ENCODE measurements at regions not wholly inside any gene's neighbourhood (a gene's known extent, or its start where the extent isn't known, plus 50 kb on each side); places are given as distances from the start of the nearest gene placed in this dataset.

GRCh38 chr6:74222768-74223333, 526.8 kb downstream of the CD109 start:
- TF ChIP-seq SIN3A (IDR thresholded peaks at IDR 0.05; ENCODE audit: borderline replicate concordance, insufficient read depth, low read length) (no peak), FOXP2 (optimal IDR thresholded peaks at IDR 0.05; ENCODE audit: borderline replicate concordance, extremely low read depth, extremely low read length, insufficient read depth) (no peak)

GRCh38 chr6:74213995-74214394, 518.0 kb downstream of the CD109 start:
- no peak for TF ChIP-seq POLR2AphosphoS5 (IDR thresholded peaks at IDR 0.05; ENCODE audit: low read depth, low read length)
- TF ChIP-seq FOXP2 (optimal IDR thresholded peaks at IDR 0.05; ENCODE audit: borderline replicate concordance, extremely low read depth, extremely low read length, insufficient read depth): no peak
- no peak for TF ChIP-seq REST (IDR thresholded peaks at IDR 0.05; ENCODE audit: insufficient read depth in 1 of 2, low read depth in 2 of 2, low read length in 2 of 2)
- no peak for TF ChIP-seq TAF1 (IDR thresholded peaks at IDR 0.05; ENCODE audit: borderline replicate concordance, insufficient read depth, low read length)
- no peak for TF ChIP-seq SIN3A (IDR thresholded peaks at IDR 0.05; ENCODE audit: borderline replicate concordance, insufficient read depth, low read length)

GRCh38 chr6:74208239-74208638, 512.2 kb downstream of the CD109 start:
- no peak for TF ChIP-seq SIN3A (IDR thresholded peaks at IDR 0.05; ENCODE audit: borderline replicate concordance, insufficient read depth, low read length)
- TF ChIP-seq POLR2AphosphoS5 (IDR thresholded peaks at IDR 0.05; ENCODE audit: low read depth, low read length): no peak

- TF ChIP-seq FOXP2 (optimal IDR thresholded peaks at IDR 0.05; ENCODE audit: borderline replicate concordance, extremely low read depth, extremely low read length, insufficient read depth) (no peak), TAF1 (IDR thresholded peaks at IDR 0.05; ENCODE audit: borderline replicate concordance, insufficient read depth, low read length) (no peak), POLR2AphosphoS5 (IDR thresholded peaks at IDR 0.05; ENCODE audit: low read depth, low read length) (no peak), SIN3A (IDR thresholded peaks at IDR 0.05; ENCODE audit: borderline replicate concordance, insufficient read depth, low read length) (no peak), REST (IDR thresholded peaks at IDR 0.05; ENCODE audit: insufficient read depth in 1 of 2, low read depth in 2 of 2, low read length in 2 of 2) (no peak)
Observed at GRCh38 chr6:74199215-74199915, 503.4 kb downstream of the CD109 start.

- no peak for TF ChIP-seq SIN3A (IDR thresholded peaks at IDR 0.05; ENCODE audit: borderline replicate concordance, insufficient read depth, low read length)
- no peak for TF ChIP-seq REST (IDR thresholded peaks at IDR 0.05; ENCODE audit: insufficient read depth in 1 of 2, low read depth in 2 of 2, low read length in 2 of 2)
- no peak for TF ChIP-seq TAF1 (IDR thresholded peaks at IDR 0.05; ENCODE audit: borderline replicate concordance, insufficient read depth, low read length)
- TF ChIP-seq POLR2AphosphoS5 (IDR thresholded peaks at IDR 0.05; ENCODE audit: low read depth, low read length): no peak
- TF ChIP-seq FOXP2 (optimal IDR thresholded peaks at IDR 0.05; ENCODE audit: borderline replicate concordance, extremely low read depth, extremely low read length, insufficient read depth): no peak
Observed at GRCh38 chr6:74197310-74197709, 501.3 kb downstream of the CD109 start.

- no peak for TF ChIP-seq POLR2AphosphoS5 (IDR thresholded peaks at IDR 0.05; ENCODE audit: low read depth, low read length)
- TF ChIP-seq SIN3A (IDR thresholded peaks at IDR 0.05; ENCODE audit: borderline replicate concordance, insufficient read depth, low read length): no peak
- TF ChIP-seq TAF1 (IDR thresholded peaks at IDR 0.05; ENCODE audit: borderline replicate concordance, insufficient read depth, low read length): no peak
- TF ChIP-seq REST (IDR thresholded peaks at IDR 0.05; ENCODE audit: insufficient read depth in 1 of 2, low read depth in 2 of 2, low read length in 2 of 2): no peak
- no peak for TF ChIP-seq FOXP2 (optimal IDR thresholded peaks at IDR 0.05; ENCODE audit: borderline replicate concordance, extremely low read depth, extremely low read length, insufficient read depth)
Observed at GRCh38 chr6:74187811-74188210, 491.8 kb downstream of the CD109 start.

Data from PFSK-1 (cell line).